NCI-H2196 treated with DMSO at 0.1 percent for 48 hours (cell line): ENCODE measurements at regions not wholly inside any gene's neighbourhood (a gene's known extent, or its start where the extent isn't known, plus 50 kb on each side); places are given as distances from the start of the nearest gene placed in this dataset.

Source experiments
- DNase-seq: peaks from one replicate; lab custom pipeline; 2025; ENCODE audit not compliant: unreplicated experiment; lab: John Stamatoyannopoulos, UW

DNA sequence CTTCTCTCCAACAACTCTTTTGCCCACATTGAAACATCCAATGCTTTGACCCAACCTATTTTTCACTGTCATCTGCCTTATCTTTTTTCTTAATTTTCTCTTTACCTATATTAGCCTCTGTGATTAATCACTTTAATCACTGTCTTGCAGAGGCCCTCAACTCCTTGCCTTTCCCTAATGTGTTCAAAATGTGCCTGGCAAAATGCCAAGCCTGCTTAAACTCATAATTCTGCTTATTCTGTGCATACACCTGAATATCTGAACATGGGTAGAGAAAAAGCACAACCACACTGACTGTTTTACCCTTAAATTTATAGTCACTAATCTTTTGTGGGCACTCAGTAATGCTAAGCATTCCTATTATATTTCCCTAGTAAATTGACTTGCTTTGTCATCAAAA, 63.0 kb upstream of the GALNT13 start:
- DNase-seq, result no peak

DNA sequence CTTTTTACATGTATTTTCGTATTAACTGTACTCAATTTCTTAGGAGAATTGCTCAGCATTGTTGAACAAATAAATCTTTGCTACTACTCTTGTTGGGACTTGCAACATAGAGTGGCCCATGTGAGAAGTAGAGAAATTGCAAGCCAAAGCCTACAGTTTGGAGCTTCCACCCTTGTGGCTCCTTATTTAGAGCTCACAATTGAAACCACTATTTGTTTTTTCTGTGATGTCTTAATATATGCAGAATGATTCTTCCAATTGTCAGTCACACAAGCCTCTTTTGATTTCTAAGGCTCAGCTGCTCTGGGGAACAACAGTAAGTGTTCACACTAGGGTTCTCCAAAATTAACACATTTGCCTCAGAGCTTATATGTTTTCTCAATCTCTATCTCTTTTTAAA, 60.2 kb upstream of the GALNT13 start:
- no peak for DNase-seq

DNA sequence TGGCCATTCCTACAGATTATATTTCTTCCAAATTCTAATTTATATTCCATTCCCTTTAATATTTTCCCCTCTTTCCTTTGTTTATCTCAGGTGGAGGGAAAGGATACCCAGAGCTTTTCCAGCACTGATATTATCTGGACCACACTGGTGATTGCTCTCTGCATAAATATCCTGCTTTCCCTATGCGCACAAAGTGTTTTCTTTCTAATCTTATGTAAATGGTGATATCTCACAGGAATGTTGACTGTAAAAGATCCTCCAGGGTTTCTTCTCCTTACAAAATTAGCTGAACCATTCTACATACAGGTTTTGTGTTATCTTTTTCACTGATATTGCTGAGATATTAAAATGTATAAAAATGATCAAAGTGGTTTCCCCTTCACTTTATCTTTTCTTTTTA, 59.1 kb upstream of the GALNT13 start:
- no peak for DNase-seq

DNA sequence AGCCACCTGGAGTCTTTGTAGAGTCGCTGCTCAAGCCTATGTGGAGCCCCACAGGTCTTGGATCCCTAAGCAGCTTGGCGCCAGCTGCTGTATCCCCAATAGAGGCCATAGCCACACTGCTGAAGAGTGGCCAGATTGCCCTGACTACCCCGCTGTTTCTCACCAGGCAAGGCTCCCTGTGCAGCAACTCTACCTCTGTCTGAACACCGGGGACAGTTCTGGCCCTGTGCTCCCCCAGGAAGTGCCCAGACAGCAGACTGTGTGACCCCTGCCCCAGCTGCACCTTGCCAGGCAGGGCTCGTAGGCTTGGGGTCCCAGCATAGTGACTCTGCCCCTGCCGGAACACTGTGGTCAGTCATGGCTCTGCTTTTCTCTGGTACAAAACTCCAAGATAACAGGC, 53.5 kb upstream of the GALNT13 start:
- no peak for DNase-seq

DNA sequence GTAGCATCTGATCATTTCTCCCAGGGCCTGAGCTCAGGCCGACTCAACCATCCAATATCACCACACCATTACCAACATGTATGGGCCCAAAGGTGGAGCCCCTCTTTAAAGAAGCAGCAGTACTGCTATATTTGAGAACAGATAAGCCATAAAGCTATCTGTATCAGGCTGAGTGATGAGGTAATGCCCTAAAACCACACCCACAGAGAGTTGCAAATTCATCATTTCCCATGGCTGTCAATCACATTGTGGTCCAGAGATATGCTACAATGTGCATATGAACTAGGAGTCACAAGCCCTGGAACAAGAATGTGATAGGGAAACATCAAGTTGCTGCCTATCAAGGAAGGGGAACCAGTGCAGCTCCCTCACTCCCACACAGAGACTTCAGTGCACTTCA, 52.6 kb upstream of the GALNT13 start:
- DNase-seq, result no peak

DNA sequence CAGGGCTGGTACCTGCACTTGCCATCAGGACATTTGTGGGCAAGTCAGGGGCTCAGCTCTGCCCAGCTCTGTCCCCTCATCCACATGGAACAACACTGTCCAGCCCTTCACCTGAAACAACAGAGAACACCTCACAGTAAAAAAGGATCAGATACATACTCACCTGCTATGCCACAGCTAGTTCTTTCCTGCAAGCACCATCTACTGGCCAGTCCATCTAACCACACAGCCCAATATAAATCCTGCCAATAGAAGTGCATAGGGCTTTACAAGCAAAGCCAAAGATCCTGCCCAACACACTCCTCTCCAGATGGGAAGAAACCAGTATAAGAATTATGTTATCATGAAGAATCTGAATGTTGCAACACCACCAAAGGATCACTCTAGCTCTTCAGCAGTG, 52.2 kb upstream of the GALNT13 start:
- DNase-seq, result no peak
